Fibroblast of lung (primary cell): ENCODE measurements at regions not wholly inside any gene's neighbourhood (a gene's known extent, or its start where the extent isn't known, plus 50 kb on each side); places are given as distances from the start of the nearest gene placed in this dataset.

ENCODE experiments used
- DNase-seq, 2 donors: peaks; one replicate each; pipeline versions ENCODE4 v3.0.0 to v3.0.0-alpha.2; 2010; ENCODE audit warnings: low read depth in 2 of 2
- H2AFZ ChIP-seq: 2 replicates; pipeline ENCODE4 v1.5.1; 2012; ENCODE audit warnings: low read length, control low read depth, inconsistent platforms
- H3K27ac ChIP-seq: 2 replicates; pipeline ENCODE4 v1.5.1; 2011; ENCODE audit warnings: low read length, control low read depth; ENCODE audit not compliant: insufficient read depth
- H3K27me3 ChIP-seq: 2 replicates; pipeline ENCODE4 v1.5.1; 2011; ENCODE audit warnings: mild to moderate bottlenecking, low read length; ENCODE audit not compliant: control insufficient read depth, insufficient read depth
- H3K36me3 ChIP-seq: 2 replicates; pipeline ENCODE4 v1.5.1; 2011; ENCODE audit warnings: low read length; ENCODE audit not compliant: control insufficient read depth, insufficient read depth
- H3K4me1 ChIP-seq: 2 replicates; pipeline ENCODE4 v1.5.1; 2011; ENCODE audit warnings: low read length; ENCODE audit not compliant: control insufficient read depth, insufficient read depth; ENCODE audit errors: extremely low read depth
- H3K4me2 ChIP-seq: 2 replicates; pipeline ENCODE4 v1.5.1; 2011; ENCODE audit warnings: low read length, control low read depth; ENCODE audit not compliant: insufficient read depth; ENCODE audit errors: extremely low read depth
- H3K4me3 ChIP-seq, 4 experiments: fragments of 200-600 bp in 1 of 4; sonication (generic) in 1 of 4; replicated peaks in 1 of 4; 2 replicates each; pipeline ENCODE4 v1.5.1; 2011 to 2016; ENCODE audit warnings: low read length in 4 of 4, low read depth in 3 of 4, mild to moderate bottlenecking in 3 of 4, control low read depth in 2 of 4, inconsistent platforms in 1 of 4, mixed read lengths in 1 of 4; ENCODE audit not compliant: insufficient read depth in 1 of 4; ENCODE audit errors: control extremely low read depth in 1 of 4
- H3K79me2 ChIP-seq: 2 replicates; pipeline ENCODE4 v1.5.1; 2012; ENCODE audit warnings: mild to moderate bottlenecking, low read length, inconsistent platforms; ENCODE audit not compliant: control insufficient read depth, insufficient read depth
- H3K9ac ChIP-seq: 2 replicates; pipeline ENCODE4 v1.5.1; 2011; ENCODE audit warnings: mild to moderate bottlenecking, low read length, control low read depth; ENCODE audit not compliant: insufficient read depth
- H3K9me3 ChIP-seq: 2 replicates; pipeline ENCODE4 v1.5.1; 2012; ENCODE audit warnings: low read depth, low read length; ENCODE audit not compliant: control insufficient read depth, insufficient read depth
- H4K20me1 ChIP-seq: 2 replicates; pipeline ENCODE4 v1.5.1; 2011; ENCODE audit warnings: low read length; ENCODE audit not compliant: control insufficient read depth, insufficient read depth; ENCODE audit errors: extremely low read depth
- EZH2 ChIP-seq: IDR thresholded peaks from 2 replicates; pipeline ENCODE4 v1.5.1; 2012; ENCODE audit warnings: low read length, control low read depth, mild to moderate bottlenecking; ENCODE audit errors: missing control alignments
- TF ChIP-seq, protein P1 (sequence below), 2 donors: IDR thresholded peaks in 1 of 2; conservative IDR thresholded peaks in 1 of 2; 1 replicate in 1 of 2; 2 replicates in 1 of 2; pipeline ENCODE4 v1.5.1; 2011 to 2012; ENCODE audit warnings: low read length in 2 of 2, control low read depth in 1 of 2, inconsistent platforms in 1 of 2, low read depth in 1 of 2, mild to moderate bottlenecking in 1 of 2

DNA sequence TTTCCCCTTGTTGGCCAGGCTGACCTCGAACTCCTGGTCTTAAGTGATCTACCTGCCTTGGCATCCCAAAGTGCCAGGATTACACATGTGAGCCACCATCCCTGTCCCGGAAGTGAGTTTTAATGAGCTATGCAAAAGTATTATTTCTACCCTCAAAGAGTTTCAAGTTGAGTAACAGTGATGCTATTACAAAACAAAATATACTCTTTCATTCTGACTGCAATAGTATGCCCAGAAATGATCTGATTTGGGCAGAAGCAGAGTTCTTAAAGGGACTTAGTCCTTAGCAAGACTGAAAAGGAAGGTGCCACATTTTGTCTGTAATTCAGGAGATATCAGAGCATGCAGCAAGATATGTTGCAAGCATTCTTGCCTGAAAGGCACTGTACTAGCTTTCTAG, 375.4 kb downstream of the NUF2 start:
- Histone ChIP-seq H3K4me1 (no peaks in the 10 kb centered on the region), H2AFZ (no peak overlapping the region), H4K20me1 (no peaks in the 10 kb centered on the region), H3K79me2 (no peaks in the 10 kb centered on the region), H3K27me3 (no peaks in the 10 kb centered on the region), H3K9ac (no peak overlapping the region), H3K4me2 (no peak overlapping the region), H3K27ac (no peak overlapping the region), H3K4me3 (no peak overlapping the region), H3K9me3 (no peaks in the 10 kb centered on the region), H3K36me3 (no peaks in the 10 kb centered on the region)
- DNase-seq, result no peak
- TF ChIP-seq, protein P1, sequence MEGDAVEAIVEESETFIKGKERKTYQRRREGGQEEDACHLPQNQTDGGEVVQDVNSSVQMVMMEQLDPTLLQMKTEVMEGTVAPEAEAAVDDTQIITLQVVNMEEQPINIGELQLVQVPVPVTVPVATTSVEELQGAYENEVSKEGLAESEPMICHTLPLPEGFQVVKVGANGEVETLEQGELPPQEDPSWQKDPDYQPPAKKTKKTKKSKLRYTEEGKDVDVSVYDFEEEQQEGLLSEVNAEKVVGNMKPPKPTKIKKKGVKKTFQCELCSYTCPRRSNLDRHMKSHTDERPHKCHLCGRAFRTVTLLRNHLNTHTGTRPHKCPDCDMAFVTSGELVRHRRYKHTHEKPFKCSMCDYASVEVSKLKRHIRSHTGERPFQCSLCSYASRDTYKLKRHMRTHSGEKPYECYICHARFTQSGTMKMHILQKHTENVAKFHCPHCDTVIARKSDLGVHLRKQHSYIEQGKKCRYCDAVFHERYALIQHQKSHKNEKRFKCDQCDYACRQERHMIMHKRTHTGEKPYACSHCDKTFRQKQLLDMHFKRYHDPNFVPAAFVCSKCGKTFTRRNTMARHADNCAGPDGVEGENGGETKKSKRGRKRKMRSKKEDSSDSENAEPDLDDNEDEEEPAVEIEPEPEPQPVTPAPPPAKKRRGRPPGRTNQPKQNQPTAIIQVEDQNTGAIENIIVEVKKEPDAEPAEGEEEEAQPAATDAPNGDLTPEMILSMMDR (conservative IDR thresholded peaks at IDR 0.05 in 1 of 2, IDR thresholded peaks at IDR 0.05 in 1 of 2; ENCODE audit: low read depth in 1 of 2, low read length in 2 of 2), result no peak
- TF ChIP-seq EZH2, result no peak

- Histone ChIP-seq H3K4me3 (no peak overlapping the region), H4K20me1 (no peaks in the 10 kb centered on the region), H3K79me2 (no peaks in the 10 kb centered on the region), H3K4me1 (no peaks in the 10 kb centered on the region), H3K4me2 (no peak overlapping the region), H3K9ac (no peak overlapping the region), H3K36me3 (no peaks in the 10 kb centered on the region), H3K9me3 (no peaks in the 10 kb centered on the region), H2AFZ (no peak overlapping the region), H3K27me3 (no peaks in the 10 kb centered on the region), H3K27ac (no peak overlapping the region)
- no peak for DNase-seq
- no peak for TF ChIP-seq EZH2
- TF ChIP-seq, protein P1 (conservative IDR thresholded peaks at IDR 0.05 in 1 of 2, IDR thresholded peaks at IDR 0.05 in 1 of 2; ENCODE audit: low read depth in 1 of 2, low read length in 2 of 2), result no peak
Measured at GRCh38 chr1:163701783-163702374, 380.1 kb downstream of the NUF2 start.

DNA sequence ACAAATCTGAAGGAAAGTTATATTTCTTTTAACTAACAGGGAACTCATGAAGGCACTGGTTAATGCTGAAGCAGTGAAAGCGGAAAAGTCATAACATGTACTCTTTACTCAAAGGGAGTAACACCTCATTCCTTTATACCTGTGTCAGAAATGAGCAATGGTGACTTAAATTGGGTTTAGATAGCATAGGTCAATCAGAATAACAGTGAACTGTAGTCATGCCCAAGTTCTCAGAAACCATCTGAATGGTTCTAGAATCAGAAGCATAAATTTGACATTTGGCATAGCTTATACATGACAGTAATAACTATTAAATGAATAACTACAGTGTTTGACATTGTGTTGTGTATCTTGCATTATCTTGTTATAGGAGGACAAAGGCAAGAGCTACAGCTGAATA, 382.0 kb downstream of the NUF2 start:
- Histone ChIP-seq H3K36me3 (no peaks in the 10 kb centered on the region), H3K9ac (no peak overlapping the region), H3K9me3 (no peaks in the 10 kb centered on the region), H3K4me1 (no peaks in the 10 kb centered on the region), H3K27me3 (no peaks in the 10 kb centered on the region), H3K4me3 (no peak overlapping the region), H2AFZ (no peak overlapping the region), H3K79me2 (no peaks in the 10 kb centered on the region), H4K20me1 (no peaks in the 10 kb centered on the region), H3K4me2 (no peak overlapping the region), H3K27ac (no peak overlapping the region)
- DNase-seq, result no peak
- no peak for TF ChIP-seq EZH2
- TF ChIP-seq, protein P1 (conservative IDR thresholded peaks at IDR 0.05 in 1 of 2, IDR thresholded peaks at IDR 0.05 in 1 of 2; ENCODE audit: low read depth in 1 of 2, low read length in 2 of 2), result no peak
